ENCODE measurements at regions not wholly inside any gene's neighbourhood (a gene's known extent, or its start where the extent isn't known, plus 50 kb on each side); places are given as distances from the start of the nearest gene placed in this dataset.

DNA sequence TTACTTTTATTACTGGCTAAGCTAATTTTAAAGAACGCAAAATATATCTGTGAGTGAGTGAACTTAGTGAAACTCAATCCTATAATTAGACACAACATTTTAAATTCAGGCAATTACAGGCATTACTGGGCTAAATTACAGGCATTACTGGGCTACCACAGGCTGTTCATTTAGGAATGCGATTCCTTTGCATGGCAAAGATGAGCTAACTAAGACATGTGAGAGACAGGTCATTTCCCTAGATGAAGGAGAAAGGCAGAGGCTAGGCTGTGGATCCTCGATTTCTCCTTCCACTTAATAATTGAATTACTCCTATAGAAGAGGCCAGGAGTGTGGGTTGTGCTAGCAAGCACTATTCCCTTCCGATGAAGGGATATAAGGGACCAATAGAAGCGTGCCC, 429.4 kb upstream of the LMO3 start:
- H4K8ac ChIP-seq (replicated peaks; ENCODE audit: insufficient read length, low read depth, low read length), result no peak overlapping the region
- no peaks in the 10 kb centered on the region for H3K27me3 Mint-ChIP-seq (ENCODE audit: low read depth)
- H3K9ac ChIP-seq (ENCODE audit: extremely low read depth, insufficient read length, low read length), result no peak overlapping the region
- no peaks in the 10 kb centered on the region; a peak in 1 of 7 replicates for H3K36me3 Mint-ChIP-seq (ENCODE audit: insufficient read depth in 1 of 3, low read depth in 3 of 3)
- no peak overlapping the region for H4K5ac ChIP-seq (ENCODE audit: insufficient read length, low read depth, low read length)
- H3K23me2 ChIP-seq (ENCODE audit: insufficient read length, low read depth, low read length, poor library complexity, severe bottlenecking), result no peaks in the 10 kb centered on the region
- no peak overlapping the region for H3K4me3 Mint-ChIP-seq
- no peak overlapping the region for H2AFZ ChIP-seq (ENCODE audit: low read length)
- H2BK5ac ChIP-seq (ENCODE audit: insufficient read length, low read length), result no peak overlapping the region
- H4K20me1 ChIP-seq (ENCODE audit: control insufficient read depth, insufficient read depth, insufficient read length), result no peaks in the 10 kb centered on the region
- TF ChIP-seq, protein P1, sequence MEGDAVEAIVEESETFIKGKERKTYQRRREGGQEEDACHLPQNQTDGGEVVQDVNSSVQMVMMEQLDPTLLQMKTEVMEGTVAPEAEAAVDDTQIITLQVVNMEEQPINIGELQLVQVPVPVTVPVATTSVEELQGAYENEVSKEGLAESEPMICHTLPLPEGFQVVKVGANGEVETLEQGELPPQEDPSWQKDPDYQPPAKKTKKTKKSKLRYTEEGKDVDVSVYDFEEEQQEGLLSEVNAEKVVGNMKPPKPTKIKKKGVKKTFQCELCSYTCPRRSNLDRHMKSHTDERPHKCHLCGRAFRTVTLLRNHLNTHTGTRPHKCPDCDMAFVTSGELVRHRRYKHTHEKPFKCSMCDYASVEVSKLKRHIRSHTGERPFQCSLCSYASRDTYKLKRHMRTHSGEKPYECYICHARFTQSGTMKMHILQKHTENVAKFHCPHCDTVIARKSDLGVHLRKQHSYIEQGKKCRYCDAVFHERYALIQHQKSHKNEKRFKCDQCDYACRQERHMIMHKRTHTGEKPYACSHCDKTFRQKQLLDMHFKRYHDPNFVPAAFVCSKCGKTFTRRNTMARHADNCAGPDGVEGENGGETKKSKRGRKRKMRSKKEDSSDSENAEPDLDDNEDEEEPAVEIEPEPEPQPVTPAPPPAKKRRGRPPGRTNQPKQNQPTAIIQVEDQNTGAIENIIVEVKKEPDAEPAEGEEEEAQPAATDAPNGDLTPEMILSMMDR (conservative IDR thresholded peaks at IDR 0.05), result no peak
- peaks cover under 1% of the 10 kb centered on the region for H3K4me1 ChIP-seq (ENCODE audit: insufficient read depth, low read length)
- H4K91ac ChIP-seq (ENCODE audit: insufficient read length, low read depth, low read length), result no peak overlapping the region
- H2BK20ac ChIP-seq (ENCODE audit: low read depth, low read length, poor library complexity, severe bottlenecking), result no peak overlapping the region
- no peaks in the 10 kb centered on the region for H3K79me2 ChIP-seq (ENCODE audit: insufficient read depth, low read length)
- no peak overlapping the region for H3K27ac ChIP-seq (ENCODE audit: insufficient read length, low read depth, low read length)
- no peak overlapping the region for H3K56ac ChIP-seq (ENCODE audit: insufficient read length, low read depth, low read length)
- H3K79me1 ChIP-seq (ENCODE audit: insufficient read depth, low read depth, low read length, poor library complexity, severe bottlenecking), result no peaks in the 10 kb centered on the region
- no CpG with 5 or more reads among the region's 5 CpGs for WGBS (ENCODE audit: extremely low coverage, insufficient read length, low lambda C conversion rate)
- H3K4me2 ChIP-seq (ENCODE audit: insufficient read depth, insufficient read length, low read length), result no peak overlapping the region
- no peaks in the 10 kb centered on the region; a peak in 1 of 5 replicates for H3K9me3 Mint-ChIP-seq
- H3T11ph ChIP-seq (ENCODE audit: low read length), result no peak overlapping the region
- H2BK15ac ChIP-seq (ENCODE audit: low read depth, low read length), result no peak overlapping the region
- no peak overlapping the region for H3K23ac ChIP-seq (ENCODE audit: insufficient read length, low read depth, low read length)
- DNase-seq, result no peak
- no peak overlapping the region for H2AK5ac ChIP-seq (ENCODE audit: insufficient read length, low read length)
- H3K4ac ChIP-seq (ENCODE audit: low read depth, low read length), result no peak overlapping the region
- H3K14ac ChIP-seq (ENCODE audit: insufficient read depth, low read length), result no peak overlapping the region
- no peaks in the 10 kb centered on the region for H3K9me3 ChIP-seq (ENCODE audit: control insufficient read depth, low read depth, low read length)
- peaks cover 3 to 6% of the 10 kb centered on the region in 2 experiments for H3K4me1 Mint-ChIP-seq
- no peak overlapping the region for H3K18ac ChIP-seq (ENCODE audit: insufficient read length, low read depth, low read length)
- H3K27me3 ChIP-seq (ENCODE audit: insufficient read depth, low read length), result no peaks in the 10 kb centered on the region
- no peak overlapping the region for H2BK120ac ChIP-seq (ENCODE audit: low read depth, low read length, poor library complexity, severe bottlenecking)
- no peak overlapping the region for H2BK12ac ChIP-seq (ENCODE audit: insufficient read length, low read depth, low read length)
- H3K27ac Mint-ChIP-seq, result no peak overlapping the region
